EL (cell line): ENCODE measurements at regions not wholly inside any gene's neighbourhood (a gene's known extent, or its start where the extent isn't known, plus 50 kb on each side); places are given as distances from the start of the nearest gene placed in this dataset.
"Not testable (repeated sequence)": the region's sequence is repeated elsewhere in the genome, so short reads cannot be mapped to it uniquely, and the experiment has no call there.

Source experiments
- DNase-seq: peaks from one replicate; pipeline ENCODE4 v3.0.0-alpha.2; 2016

DNA sequence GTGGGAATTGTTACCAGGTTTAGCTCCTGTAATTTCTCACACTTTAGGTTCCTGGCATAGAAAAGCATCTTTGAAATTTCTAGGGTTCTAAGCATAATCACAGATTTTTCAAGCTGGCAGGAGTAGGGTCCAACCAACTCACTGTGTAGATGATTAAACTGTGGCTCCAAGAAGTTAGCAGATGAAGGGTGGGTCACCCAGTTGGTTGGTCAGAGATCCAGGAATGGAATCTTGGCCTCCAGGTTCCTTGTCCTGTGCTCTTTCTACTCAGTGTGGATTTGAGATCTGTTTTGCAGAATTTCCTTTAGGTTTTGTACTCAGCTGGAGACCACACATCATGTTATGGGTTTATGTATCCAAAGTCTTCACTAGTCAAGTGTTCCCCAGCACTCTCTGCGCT lies 90.3 kb upstream of the MAML3 start:
- no peak for DNase-seq

GRCh38 chr4:140243278-140243753 lies 89.3 kb upstream of the MAML3 start:
- DNase-seq: no peak

- no peak for DNase-seq
Observed at GRCh38 chr4:140242357-140243277, 88.6 kb upstream of the MAML3 start.

DNA sequence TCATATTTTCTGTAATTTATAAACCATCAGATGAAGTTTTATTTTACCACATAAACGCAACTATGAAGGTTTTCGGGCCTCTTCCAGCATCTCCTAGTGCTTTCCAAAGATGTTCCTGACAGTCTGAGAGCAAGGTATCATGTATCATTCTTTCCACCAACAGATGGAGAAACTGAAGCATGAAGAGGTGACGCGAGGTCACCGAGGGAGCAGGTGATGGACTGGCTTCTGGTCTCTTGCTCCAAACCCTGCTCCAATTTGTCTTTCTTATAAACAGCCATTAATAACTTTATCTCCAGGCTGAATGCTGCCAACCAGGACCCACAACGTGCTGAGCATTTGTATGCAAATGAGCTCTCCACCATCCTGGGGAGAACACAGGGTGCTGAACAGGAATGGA lies 86.3 kb upstream of the MAML3 start:
- no peak for DNase-seq

DNA sequence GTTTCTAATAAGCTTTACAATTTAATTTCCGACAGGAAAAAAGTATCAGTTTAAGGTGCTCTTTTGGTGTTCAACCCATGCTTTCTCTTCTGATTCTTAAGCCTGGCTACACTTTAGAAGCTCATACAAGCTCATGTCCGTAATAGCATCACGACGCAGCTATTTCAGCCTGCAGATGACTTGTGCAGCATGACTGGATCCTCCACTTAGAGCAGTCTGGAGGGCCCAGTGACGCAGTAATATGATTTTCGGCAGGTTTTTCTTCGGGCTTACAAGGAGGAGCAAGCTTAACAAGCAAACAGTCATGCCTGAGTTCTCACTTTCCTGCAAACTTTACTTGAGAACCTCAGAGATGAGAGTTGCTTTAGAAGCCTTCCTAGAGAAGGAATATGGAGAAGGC lies 85.3 kb upstream of the MAML3 start:
- DNase-seq: no peak

DNA sequence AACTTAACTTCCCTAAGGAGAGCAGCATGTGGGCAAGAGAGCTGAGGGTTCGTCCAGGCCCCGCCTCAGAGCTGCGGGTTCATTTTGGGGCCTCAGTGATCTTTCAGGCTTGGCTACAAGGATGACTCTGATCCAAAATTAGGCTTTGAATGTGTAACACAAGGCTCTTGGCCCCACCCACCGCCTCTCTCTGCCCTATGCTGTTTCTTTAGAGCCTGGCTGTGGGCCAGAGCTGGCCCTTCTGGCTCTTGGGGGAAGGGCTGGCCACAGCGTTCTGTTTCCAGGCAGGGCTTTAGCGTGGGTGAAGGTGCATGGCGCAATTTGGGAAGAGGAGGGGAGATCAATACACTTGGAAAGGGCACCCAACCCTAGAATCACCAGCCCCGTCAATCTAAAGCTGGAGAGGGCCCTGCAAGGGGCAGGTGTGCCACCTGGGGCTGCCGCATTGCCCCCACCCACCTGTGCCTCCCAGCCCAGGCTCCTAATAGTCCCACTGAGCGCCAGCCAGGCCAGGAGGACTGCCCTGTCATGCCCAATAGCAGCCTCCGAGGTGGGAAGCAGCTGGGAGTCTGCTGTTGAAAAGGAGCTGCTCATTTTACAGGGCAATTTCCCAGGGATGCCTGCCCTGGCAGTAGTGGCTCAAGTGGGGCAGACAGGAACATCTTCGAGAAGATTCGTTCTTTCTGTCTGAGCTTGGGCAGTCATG lies 84.5 kb upstream of the MAML3 start:
- DNase-seq: peak; percentile 70

DNA sequence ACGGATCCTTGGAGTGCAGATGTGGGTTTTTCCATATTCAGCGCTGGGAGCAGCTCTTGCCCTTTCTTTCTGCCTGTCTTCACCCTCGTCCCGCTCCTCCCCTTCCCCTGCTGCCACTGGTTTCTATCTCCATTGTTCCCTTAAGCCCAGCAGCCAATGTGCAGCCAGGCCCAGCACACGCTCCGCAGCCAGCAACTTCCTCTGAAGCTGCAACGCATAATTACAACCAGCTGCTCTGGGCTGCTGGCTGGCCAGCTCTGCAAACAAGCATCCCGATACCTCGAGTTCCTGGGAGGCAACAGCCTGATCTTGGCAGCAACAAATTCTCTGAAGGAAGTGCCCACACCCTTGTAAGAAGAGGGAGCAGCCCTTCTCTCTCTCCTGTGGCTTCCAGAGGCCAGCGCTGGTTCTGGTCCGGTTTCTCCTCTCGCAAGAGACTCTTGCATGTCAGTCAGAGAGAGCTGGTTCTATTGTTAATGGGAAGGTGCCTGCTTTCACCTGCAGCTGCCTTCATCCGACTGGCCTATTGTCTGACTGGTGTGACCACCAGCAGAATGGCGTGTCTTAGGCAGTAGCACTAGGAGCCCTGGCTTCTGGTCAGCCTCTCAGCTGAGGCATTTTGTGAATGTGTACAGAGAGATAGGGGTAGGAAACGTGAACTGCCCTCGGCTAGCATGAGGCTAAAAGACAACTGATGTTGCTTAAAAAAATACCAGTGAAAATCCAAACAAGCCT lies 83.8 kb upstream of the MAML3 start:
- peak; percentile 90 for DNase-seq

- no peak for DNase-seq
Observed at GRCh38 chr4:140236654-140237169, 82.7 kb upstream of the MAML3 start.

DNA sequence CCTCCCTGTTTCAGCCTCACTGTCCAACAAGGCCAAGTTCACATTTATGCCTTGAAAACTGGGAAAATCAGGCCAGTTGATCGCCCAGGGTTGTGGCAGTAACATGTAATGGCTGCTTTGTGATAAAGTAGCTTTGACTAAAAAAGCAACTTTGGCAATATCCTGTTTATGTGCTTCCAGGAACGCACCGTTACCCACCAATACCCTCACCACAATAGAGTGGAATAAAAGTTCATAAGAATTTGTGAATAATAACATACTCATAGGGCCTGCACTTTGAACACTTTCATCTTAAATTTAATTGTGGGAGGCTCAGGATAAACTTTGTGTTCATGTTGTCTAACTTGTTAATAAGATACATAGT lies 80.7 kb upstream of the MAML3 start:
- no peak for DNase-seq

- peak; percentile 64 for DNase-seq
Observed at GRCh38 chr4:140233791-140234696, 80.1 kb upstream of the MAML3 start.

- no peak for DNase-seq
Observed at GRCh38 chr4:140229881-140230280, 75.9 kb upstream of the MAML3 start.

- DNase-seq: no peak
Observed at GRCh38 chr4:140227286-140227685, 73.3 kb upstream of the MAML3 start.

- peak; percentile 66 for DNase-seq
Observed at GRCh38 chr4:140223056-140223810, 69.2 kb upstream of the MAML3 start.

GRCh38 chr4:140222171-140222570 lies 68.2 kb upstream of the MAML3 start:
- peak; percentile 47 for DNase-seq

DNA sequence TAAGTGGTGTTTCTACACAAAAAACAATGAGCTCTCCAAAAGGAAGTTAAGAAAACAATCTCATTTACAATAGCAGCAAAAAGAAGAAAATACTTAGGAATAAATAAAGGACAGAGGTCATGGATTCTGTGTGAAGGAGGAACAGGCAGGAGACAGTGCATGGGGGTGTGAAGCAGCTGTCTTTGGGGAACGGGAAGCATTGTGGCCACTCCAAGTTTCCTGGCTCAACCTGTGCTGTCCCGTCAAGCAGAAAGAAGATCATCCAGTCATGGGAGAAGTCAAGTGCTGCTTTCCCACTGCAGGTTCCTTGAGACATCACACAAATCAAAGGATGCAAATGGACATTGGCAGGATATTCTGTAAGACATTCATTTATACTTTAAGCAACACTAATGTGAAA lies 66.1 kb upstream of the MAML3 start:
- no peak for DNase-seq

GRCh38 chr4:140219567-140219966 lies 65.6 kb upstream of the MAML3 start:
- DNase-seq: no peak

DNA sequence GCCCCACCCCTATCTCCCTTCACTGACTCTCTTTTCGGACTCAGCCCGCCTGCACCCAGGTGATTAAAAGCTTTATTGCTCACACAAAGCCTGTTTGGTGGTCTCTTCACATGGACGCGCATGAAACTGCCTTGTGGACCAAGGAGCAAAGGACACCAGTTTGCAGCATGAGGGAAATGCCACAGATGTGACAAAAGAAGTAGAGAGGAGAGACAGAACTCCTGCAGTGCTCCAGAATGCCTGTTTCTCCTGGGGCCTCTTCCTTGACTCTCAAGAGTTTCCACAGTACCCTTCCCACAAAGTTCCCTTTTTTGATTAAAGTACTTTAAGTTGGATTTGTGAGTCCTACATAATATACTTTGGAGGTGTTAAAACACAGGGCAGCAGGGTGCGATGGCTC lies 65.1 kb upstream of the MAML3 start:
- DNase-seq: not testable (repeated sequence)

DNA sequence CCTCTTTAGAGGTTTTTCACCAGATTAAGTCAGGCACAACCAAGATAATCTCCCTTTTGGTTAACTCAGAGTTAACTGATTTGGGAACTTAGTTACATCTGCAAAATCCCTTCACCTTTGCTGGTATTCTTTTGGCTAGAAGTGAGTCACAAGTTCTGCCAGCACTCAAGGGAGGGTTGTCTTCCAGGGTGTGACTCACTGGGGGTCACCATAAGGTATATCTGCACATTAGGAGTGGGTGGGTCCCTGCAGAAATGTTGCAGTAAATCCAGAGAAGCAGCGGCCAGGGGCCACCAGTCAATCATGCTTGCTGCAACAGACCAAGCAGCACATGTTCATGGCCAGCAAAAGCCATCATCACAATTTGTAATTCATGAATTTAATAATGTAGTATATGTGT lies 59.8 kb upstream of the MAML3 start:
- DNase-seq: peak; percentile 25

DNA sequence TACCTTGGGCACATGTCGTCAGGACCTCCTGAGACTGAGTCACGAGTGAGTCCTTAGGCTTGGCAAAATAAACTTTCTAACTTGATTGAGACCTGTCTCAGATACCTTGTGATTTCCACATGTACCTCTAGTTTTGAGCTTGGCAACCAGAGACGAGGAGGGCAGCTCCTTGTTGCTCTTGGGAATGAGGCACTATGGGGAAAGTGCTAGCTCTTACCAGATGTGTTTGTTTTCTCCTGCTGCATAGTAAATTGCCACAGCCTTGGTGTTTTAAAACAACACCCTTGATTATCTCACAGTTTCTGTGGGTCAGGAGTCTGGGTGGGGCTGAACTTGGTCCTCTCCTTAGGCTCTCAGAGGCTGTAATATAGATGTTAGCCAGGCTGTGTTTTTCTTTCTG lies 59.1 kb upstream of the MAML3 start:
- DNase-seq: no peak

DNA sequence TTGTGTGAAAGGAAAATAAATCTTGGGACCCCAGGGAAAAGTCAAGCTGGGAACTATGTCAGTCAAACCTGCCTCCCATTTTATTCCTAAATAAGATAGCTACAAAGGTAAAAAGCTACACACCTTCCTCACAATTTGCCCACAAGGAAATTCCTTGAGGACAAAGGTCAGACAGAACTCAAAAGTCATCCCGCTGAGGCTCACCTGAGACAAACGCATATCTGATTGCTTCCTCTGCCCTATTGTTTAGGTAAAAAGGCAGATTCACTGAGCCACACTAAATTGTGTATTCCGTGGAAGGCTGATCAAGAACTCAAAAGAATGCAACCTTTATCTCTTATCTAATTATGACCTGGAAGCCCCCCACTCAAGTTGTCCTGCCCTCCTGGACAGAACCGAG lies 58.7 kb upstream of the MAML3 start:
- no peak for DNase-seq

DNA sequence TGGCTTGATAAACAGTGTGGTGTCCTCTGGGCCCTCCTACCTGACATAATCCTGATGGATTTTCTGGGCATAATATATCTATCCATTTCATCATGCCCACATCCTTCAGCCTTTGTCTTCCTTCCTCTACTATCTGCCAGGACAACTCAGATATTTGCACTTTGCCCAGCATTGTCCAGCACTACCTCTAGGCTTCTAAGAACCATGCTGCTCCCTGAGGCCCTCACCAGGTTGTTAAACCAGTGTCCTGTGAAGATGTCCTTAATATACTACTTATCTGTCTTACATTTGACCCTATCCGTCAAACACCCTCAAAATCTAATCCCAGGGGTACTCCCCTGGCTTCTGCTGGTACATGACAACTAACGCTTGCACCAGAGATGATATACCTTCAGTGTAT lies 58.2 kb upstream of the MAML3 start:
- DNase-seq: no peak
